ENCODE measurements at regions not wholly inside any gene's neighbourhood (a gene's known extent, or its start where the extent isn't known, plus 50 kb on each side); places are given as distances from the start of the nearest gene placed in this dataset.

DNA sequence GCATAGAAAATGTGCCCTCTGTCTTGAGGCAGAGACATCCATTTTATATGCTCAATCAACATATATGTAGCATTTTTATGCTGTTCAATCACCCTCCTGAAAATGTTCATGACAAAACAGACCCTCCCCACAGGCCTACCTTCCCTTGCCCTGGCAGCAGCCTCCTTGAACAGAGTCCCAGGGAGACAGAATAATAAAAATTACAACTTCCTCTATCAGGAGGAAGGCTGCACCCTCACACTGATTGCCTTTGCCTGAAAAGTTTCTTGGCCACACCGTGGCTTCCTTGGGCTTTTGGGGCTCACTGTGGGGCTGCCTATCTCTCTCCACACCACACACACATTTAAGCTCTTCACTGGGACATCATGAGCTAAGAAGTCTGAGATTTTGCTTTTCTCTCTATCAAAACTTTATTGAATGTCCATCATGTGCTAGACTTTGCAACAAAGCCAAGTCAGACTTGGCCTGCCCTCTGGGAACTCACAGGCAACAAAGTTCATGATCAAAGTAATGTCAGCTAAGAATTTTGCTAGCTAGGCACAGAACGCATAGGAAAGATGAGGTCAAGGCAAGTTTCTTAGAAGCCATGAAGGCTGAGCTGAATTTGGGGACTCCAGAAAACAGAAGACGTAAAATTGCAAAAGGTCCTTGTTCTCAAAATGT is 101.6 kb downstream of the BCL2L11 start:
- TF ChIP-seq, protein P1, sequence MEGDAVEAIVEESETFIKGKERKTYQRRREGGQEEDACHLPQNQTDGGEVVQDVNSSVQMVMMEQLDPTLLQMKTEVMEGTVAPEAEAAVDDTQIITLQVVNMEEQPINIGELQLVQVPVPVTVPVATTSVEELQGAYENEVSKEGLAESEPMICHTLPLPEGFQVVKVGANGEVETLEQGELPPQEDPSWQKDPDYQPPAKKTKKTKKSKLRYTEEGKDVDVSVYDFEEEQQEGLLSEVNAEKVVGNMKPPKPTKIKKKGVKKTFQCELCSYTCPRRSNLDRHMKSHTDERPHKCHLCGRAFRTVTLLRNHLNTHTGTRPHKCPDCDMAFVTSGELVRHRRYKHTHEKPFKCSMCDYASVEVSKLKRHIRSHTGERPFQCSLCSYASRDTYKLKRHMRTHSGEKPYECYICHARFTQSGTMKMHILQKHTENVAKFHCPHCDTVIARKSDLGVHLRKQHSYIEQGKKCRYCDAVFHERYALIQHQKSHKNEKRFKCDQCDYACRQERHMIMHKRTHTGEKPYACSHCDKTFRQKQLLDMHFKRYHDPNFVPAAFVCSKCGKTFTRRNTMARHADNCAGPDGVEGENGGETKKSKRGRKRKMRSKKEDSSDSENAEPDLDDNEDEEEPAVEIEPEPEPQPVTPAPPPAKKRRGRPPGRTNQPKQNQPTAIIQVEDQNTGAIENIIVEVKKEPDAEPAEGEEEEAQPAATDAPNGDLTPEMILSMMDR (conservative IDR thresholded peaks at IDR 0.05 in 1 of 2, IDR thresholded peaks at IDR 0.05 in 1 of 2; ENCODE audit: extremely low read depth in 1 of 2, insufficient read depth in 1 of 2, low read depth in 1 of 2, low read length in 2 of 2) = no peak
- TF ChIP-seq EZH2 (IDR thresholded peaks at IDR 0.05; ENCODE audit: borderline replicate concordance, low read length) = no peak

All from mammary epithelial cell (primary cell).